Lower leg skin (tissue), 3 donors: ENCODE measurements at regions not wholly inside any gene's neighbourhood (a gene's known extent, or its start where the extent isn't known, plus 50 kb on each side); places are given as distances from the start of the nearest gene placed in this dataset.

Experiments used
- CTCF ChIP-seq, 3 donors: fragments of 450-650 bp; IDR thresholded peaks; one replicate each; pipeline ENCODE4 v1.5.1; 2016; ENCODE audit warnings: antibody characterized with exemption in 3 of 3, mild to moderate bottlenecking in 3 of 3, moderate library complexity in 2 of 3
- POLR2A ChIP-seq, 2 donors: fragments of 450-650 bp; IDR thresholded peaks; one replicate each; pipeline ENCODE4 v1.6.1; 2016 to 2017; ENCODE audit warnings: antibody characterized with exemption in 2 of 2, mild to moderate bottlenecking in 1 of 2, moderate library complexity in 1 of 2

GRCh38 chr18:51569561-51569960 is 372.1 kb upstream of the MEX3C start:
- TF ChIP-seq CTCF (IDR thresholded peaks at IDR 0.05) (no peak), POLR2A (IDR thresholded peaks at IDR 0.05) (no peak)
